K562 (cell line): ENCODE measurements at regions not wholly inside any gene's neighbourhood (a gene's known extent, or its start where the extent isn't known, plus 50 kb on each side); places are given as distances from the start of the nearest gene placed in this dataset.

ENCODE experiments used
- HMG20B ChIP-seq: fragments of 250-450 bp; sonication (Bioruptor Pico); IDR thresholded peaks from 2 replicates; pipeline ENCODE4 v1.5.0; 2021; ENCODE audit warnings: mild to moderate bottlenecking
- IFI16 ChIP-seq: fragments of 250-450 bp; sonication (Bioruptor Pico); IDR thresholded peaks from 2 replicates; pipeline ENCODE4 v2.1.2; 2022; ENCODE audit warnings: mild to moderate bottlenecking, inconsistent platforms
- ILK ChIP-seq: fragments of 450-650 bp; IDR thresholded peaks from 2 replicates; pipeline ENCODE4 v1.6.1; 2016; ENCODE audit warnings: missing genetic modification characterization, low read depth, mild to moderate bottlenecking, missing compliant biosample characterization, moderate library complexity, borderline replicate concordance
- JUN ChIP-seq, 2 experiments: sonication (generic) in 1 of 2; formaldehyde crosslinking in 1 of 2; IDR thresholded peaks; 2 replicates each; pipeline versions ENCODE4 v1.6.1 to v1.8.0; 2012 to 2022; ENCODE audit warnings: borderline replicate concordance in 2 of 2, mild to moderate bottlenecking in 2 of 2, improper control_type of control experiment in 1 of 2, low read depth in 1 of 2, low read length in 1 of 2, missing genetic modification reagents in 1 of 2
- KAT7 ChIP-seq: sonication (generic); formaldehyde crosslinking; IDR thresholded peaks from 2 replicates; pipeline ENCODE4 v1.8.0; 2022; ENCODE audit warnings: missing genetic modification reagents, mild to moderate bottlenecking, borderline replicate concordance
- SMARCC2 ChIP-seq: fragments of 450-650 bp; IDR thresholded peaks from 2 replicates; pipeline ENCODE4 v1.6.1; 2017; ENCODE audit warnings: antibody characterized with exemption, moderate library complexity, mild to moderate bottlenecking, low read depth
- TF ChIP-seq, protein P1 (sequence below), 2 experiments: fragments of 450-650 bp in 1 of 2; IDR thresholded peaks; 2 replicates each; pipeline ENCODE4 v1.6.1; 2011 to 2017; ENCODE audit warnings: low read depth in 2 of 2, antibody characterized with exemption in 1 of 2, borderline replicate concordance in 1 of 2, low read length in 1 of 2, mild to moderate bottlenecking in 1 of 2, mixed read lengths in 1 of 2; ENCODE audit not compliant: control insufficient read depth in 1 of 2

GRCh38 chr20:43830883-43831282 is 83.8 kb upstream of the TOX2 start (continued):
- TF ChIP-seq, protein P1, sequence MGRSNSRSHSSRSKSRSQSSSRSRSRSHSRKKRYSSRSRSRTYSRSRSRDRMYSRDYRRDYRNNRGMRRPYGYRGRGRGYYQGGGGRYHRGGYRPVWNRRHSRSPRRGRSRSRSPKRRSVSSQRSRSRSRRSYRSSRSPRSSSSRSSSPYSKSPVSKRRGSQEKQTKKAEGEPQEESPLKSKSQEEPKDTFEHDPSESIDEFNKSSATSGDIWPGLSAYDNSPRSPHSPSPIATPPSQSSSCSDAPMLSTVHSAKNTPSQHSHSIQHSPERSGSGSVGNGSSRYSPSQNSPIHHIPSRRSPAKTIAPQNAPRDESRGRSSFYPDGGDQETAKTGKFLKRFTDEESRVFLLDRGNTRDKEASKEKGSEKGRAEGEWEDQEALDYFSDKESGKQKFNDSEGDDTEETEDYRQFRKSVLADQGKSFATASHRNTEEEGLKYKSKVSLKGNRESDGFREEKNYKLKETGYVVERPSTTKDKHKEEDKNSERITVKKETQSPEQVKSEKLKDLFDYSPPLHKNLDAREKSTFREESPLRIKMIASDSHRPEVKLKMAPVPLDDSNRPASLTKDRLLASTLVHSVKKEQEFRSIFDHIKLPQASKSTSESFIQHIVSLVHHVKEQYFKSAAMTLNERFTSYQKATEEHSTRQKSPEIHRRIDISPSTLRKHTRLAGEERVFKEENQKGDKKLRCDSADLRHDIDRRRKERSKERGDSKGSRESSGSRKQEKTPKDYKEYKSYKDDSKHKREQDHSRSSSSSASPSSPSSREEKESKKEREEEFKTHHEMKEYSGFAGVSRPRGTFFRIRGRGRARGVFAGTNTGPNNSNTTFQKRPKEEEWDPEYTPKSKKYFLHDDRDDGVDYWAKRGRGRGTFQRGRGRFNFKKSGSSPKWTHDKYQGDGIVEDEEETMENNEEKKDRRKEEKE (IDR thresholded peaks at IDR 0.05; ENCODE audit: borderline replicate concordance in 1 of 2, control insufficient read depth in 1 of 2, low read depth in 2 of 2, low read length in 1 of 2): no peak
- no peak for TF ChIP-seq KAT7
- no peak for TF ChIP-seq ILK (tag)
- TF ChIP-seq SMARCC2: no peak
- TF ChIP-seq HMG20B (CRISPR knock-in tag): no peak
- TF ChIP-seq IFI16 (CRISPR knock-in tag): no peak
- TF ChIP-seq JUN (IDR thresholded peaks at IDR 0.05; ENCODE audit: borderline replicate concordance, low read depth, low read length): no peak
- no peak for TF ChIP-seq JUN (CRISPR knock-in tag; IDR thresholded peaks at IDR 0.05; ENCODE audit: borderline replicate concordance)
- TF ChIP-seq, all 486 proteins: peak for 0
